ENCODE measurements at regions not wholly inside any gene's neighbourhood (a gene's known extent, or its start where the extent isn't known, plus 50 kb on each side); places are given as distances from the start of the nearest gene placed in this dataset.

DNA sequence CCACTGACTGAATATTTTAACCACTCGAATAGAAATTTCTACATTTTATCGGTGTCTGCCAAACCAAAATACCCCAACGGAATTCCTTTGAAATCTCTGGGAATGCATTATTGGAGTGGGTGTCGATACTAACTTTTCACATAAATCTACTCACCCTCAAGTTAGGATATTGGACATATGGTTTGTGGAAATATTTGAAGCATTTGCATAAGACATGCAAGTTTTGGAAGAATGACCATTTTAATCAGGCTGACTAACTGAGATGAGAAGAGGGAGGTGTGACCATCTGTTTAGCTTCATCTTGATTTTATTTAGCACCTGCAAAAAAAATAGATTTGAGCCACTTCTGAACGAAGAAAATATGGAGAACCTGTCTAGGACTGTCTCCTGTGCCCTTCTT is 61.2 kb downstream of the KLF6 start:
- DNase-seq (ENCODE audit: low read depth in 1 of 2, low spot score in 1 of 2), result no peak

DNA sequence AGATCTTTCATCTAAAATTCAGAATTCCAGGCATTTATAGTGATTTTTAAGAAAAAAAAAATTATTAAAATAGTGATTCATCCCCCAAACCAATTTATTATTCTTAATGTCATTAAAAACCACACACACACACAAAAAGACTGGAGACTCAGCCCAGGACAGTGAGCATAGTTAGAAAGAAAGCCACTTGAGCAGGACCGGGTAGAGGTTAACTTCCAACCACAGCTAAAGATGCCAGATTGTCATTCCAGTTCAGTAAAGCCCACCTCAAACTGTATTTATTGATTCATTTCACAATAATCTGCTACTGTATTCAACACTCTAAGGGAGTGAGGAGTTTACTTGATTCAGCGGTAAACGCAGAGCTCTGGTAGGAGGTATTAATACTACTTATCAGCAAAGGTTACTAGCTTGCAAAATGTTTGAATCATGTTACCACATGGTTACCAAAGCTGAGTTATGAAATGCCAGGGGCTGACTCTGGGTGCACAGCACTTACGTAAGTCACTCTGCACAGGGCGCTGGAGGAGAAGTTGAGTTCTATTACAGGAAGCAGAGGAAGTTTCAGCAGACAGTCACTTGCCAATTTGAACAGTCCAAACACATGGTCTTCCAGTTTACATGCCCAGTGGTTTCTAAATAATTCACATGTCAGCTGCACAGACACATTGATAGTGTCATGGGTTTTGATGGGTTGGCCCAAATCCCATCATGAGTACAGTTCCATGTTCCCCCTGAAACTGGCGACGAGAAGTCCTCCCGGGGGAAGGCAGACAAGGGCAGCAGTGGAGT is 64.6 kb downstream of the KLF6 start:
- DNase-seq (ENCODE audit: low read depth in 1 of 2, low spot score in 1 of 2), result no peak

- DNase-seq (ENCODE audit: low read depth in 1 of 2, low spot score in 1 of 2), result no peak
Observed at GRCh38 chr10:3719024-3719843, 65.8 kb downstream of the KLF6 start.

- DNase-seq (ENCODE audit: low read depth in 1 of 2, low spot score in 1 of 2), result no peak
Observed at GRCh38 chr10:3716093-3716492, 68.9 kb downstream of the KLF6 start.

- DNase-seq (ENCODE audit: low read depth in 1 of 2, low spot score in 1 of 2), result no peak
Observed at GRCh38 chr10:3714967-3715366, 70.0 kb downstream of the KLF6 start.

DNA sequence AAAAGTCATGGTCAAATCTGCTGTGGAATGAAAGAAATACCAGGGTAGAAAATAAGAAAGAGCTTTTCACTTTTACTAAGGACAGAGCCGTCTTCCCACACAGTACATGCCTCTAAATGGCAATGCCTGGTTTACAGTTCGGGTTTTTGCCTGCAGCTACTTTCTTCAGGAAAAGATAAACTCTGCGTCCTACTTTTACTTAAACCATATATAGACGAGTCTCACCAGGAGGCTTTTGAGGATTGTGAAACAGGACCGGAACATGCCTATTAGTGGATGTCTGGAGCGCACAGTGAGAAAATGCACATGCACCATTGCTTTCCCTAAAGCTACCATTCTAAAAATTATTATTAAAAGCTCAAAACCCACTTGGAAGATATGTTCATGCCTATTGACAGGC is 70.5 kb downstream of the KLF6 start:
- no peak for DNase-seq (ENCODE audit: low read depth in 1 of 2, low spot score in 1 of 2)

DNA sequence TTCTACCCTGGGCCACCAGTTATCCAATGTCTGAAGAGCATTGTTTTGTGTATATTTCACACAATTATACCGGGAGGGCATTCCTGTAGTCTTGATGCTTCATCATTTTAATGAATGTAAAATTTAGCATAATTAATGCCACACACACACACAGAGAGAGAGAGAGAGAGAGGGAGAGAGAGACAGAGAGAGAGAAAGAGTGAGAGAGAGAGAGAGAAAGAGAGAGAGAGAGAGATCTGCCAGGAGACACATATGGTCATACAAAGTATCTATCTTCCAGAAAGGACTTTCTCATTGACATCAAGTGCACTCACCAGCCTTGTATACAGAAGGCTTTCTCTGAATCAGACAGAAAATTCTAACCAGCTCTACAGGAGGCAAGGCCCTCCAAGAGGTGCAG is 72.3 kb downstream of the KLF6 start:
- no peak for DNase-seq (ENCODE audit: low read depth in 1 of 2, low spot score in 1 of 2)

- no peak for DNase-seq (ENCODE audit: low read depth in 1 of 2, low spot score in 1 of 2)
Observed at GRCh38 chr10:3711918-3712317, 73.1 kb downstream of the KLF6 start.

DNA sequence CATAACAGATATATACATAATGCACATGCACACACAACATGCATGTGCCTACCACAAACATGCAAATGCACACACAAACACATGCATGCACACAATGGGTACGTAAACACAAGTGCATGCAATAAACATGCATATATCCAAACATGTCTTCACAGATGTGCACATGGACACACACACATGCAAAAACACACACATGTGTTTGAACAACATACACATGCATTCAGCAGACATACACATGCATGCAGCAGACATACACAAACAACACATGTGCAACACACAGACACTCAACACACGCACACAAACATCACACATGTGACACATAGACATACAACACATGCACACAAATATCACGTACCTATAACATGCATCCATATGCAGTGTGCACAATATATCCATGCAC is 74.2 kb downstream of the KLF6 start:
- no peak for DNase-seq (ENCODE audit: low read depth in 1 of 2, low spot score in 1 of 2)

DNA sequence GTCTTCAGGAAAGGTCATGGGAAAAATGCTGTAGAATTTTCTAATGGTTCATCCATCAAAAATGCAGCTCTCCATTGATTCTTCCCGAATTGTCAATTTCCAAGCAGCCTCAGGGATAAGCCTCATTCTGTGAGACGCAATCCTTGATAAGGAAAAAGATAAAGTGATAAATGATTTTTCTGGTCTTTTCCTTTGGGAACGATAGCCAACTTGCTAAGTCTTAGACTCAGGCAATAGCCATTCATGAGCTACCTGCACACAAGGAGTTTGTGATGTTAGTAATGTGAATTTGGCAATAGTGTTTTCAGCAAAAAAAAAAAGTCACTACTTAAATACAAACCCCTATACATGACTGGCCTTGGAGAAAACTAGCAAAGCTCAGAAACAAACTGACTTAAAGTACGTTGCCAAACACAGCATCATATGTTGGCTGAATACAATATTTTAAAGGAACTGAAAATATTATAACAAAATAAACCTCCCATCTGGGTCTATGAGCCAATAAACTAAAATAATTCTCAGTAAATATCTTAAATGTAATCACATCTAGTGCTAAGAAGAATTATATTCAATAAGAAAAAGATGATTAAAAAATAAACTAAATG is 75.5 kb downstream of the KLF6 start:
- DNase-seq (ENCODE audit: low read depth in 1 of 2, low spot score in 1 of 2), result no peak

- DNase-seq (ENCODE audit: low read depth in 1 of 2, low spot score in 1 of 2), result no peak
Observed at GRCh38 chr10:3708852-3709251, 76.2 kb downstream of the KLF6 start.

- DNase-seq (ENCODE audit: low read depth in 1 of 2, low spot score in 1 of 2), result no peak
Observed at GRCh38 chr10:3704565-3705325, 80.3 kb downstream of the KLF6 start.

- DNase-seq (ENCODE audit: low read depth in 1 of 2, low spot score in 1 of 2), result no peak
Observed at GRCh38 chr10:3702569-3702968, 82.4 kb downstream of the KLF6 start.

DNA sequence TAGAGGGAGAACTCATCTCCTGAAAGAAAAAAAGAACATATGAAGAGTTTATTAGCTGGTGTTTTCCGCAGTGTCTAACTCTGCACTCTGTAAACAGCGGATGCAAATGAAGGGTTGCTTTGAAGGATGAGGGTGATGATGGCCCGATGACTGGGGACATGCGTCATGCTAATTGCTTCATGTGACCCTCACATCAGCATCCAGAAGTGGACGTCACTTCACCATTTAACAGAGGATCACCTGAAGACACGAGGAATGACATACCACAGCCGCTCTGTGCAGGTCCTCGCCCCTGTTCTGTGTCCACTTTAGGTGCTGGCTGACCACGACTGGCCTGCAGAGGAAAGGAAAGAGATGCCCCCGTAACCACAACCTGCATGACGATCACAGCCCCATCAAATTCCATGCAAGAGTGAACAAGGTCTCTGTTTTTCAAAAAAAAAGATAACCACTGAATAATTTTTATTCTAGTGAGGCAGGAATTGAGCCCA is 82.9 kb downstream of the KLF6 start:
- no peak for DNase-seq (ENCODE audit: low read depth in 1 of 2, low spot score in 1 of 2)

DNA sequence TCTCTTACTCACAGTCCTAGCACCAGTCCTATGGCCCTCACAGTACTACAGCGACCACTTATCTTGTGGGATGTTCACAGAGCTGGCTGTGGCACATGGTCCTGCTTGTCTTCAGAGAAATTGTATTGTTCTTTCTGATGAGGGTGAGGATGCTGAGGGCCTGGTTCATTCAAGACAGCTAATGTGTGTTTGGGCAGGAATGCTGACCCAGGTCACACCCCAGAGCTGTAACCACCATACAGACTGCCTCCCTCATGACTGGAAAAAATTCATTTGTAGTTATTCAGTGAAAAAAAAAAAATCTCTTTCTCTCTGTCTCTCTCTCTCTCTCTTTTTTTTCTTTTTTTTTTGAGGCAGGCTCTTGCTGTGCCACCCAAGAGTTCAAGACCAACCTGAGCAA is 83.5 kb downstream of the KLF6 start:
- no peak for DNase-seq (ENCODE audit: low read depth in 1 of 2, low spot score in 1 of 2)

GRCh38 chr10:3700531-3701076 is 84.4 kb downstream of the KLF6 start:
- no peak for DNase-seq (ENCODE audit: low read depth in 1 of 2, low spot score in 1 of 2)

- DNase-seq (ENCODE audit: low read depth in 1 of 2, low spot score in 1 of 2), result no peak
Observed at GRCh38 chr10:3699916-3700315, 85.1 kb downstream of the KLF6 start.

- no peak for DNase-seq (ENCODE audit: low read depth in 1 of 2, low spot score in 1 of 2)
Observed at GRCh38 chr10:3698312-3698711, 86.7 kb downstream of the KLF6 start.

DNA sequence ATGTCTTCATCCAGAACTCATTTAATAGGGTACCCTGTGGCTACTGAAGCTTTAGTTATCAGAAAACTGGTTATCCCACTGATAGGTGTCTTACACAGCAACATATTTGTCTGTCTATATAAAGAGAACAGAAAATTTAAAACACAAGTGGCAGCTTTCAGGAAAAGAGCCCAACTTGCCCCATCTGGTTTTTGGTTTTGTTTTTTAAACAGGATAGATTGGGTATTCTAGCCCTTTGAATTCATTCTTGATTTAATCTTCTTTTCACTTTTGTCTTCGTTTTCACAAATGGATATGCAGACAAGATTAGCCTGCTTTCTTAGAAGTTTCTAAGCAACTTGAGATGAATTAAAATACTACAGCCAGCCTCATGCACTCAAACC is 91.3 kb downstream of the KLF6 start:
- no peak for DNase-seq (ENCODE audit: low read depth in 1 of 2, low spot score in 1 of 2)

DNA sequence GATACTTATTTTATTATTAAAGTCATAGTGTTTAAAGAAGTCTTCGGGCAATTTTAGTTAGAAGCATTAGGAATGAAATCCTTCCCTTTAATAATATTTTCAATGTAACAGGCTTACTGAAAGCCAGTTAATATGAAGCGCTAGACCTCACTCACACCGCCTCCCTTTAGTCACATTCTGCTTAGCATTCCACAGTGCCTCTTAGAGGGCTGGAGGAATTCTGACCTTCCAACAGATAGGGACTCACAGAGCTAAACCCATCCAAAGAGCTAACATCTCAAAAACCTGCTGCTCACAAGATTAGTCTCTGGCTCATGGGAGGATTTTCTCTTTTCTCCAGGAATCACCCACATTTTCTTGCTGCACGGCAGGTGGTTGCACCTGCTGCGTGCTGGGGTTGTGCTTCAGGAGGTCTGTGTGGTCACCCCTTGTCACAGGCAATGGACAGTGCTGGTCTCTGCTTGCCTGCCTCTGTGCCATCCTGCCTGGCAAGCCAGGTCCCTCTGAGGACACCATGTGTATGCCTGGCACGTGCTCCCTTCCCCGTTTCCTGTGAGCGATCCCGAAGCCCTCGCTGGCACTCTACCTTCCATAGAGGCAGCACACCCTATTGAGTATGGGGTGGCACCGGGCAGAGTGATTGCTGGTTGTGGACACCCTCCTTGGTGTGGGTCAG is 91.8 kb downstream of the KLF6 start:
- DNase-seq (ENCODE audit: low read depth in 1 of 2, low spot score in 1 of 2), result no peak
